DND-41 (cell line): ENCODE measurements at regions not wholly inside any gene's neighbourhood (a gene's known extent, or its start where the extent isn't known, plus 50 kb on each side); places are given as distances from the start of the nearest gene placed in this dataset.

Experiments used
- CTCF ChIP-seq: IDR thresholded peaks from 2 replicates; pipeline ENCODE4 v1.5.1; 2012; ENCODE audit warnings: borderline replicate concordance, low read length, moderate library complexity, mild to moderate bottlenecking; ENCODE audit not compliant: poor library complexity, severe bottlenecking; ENCODE audit errors: extremely low read depth
- EZH2 ChIP-seq: IDR thresholded peaks from 3 replicates; pipeline ENCODE4 v1.6.1; 2012; ENCODE audit warnings: borderline replicate concordance, low read depth, mild to moderate bottlenecking, moderate library complexity, low read length, inconsistent platforms; ENCODE audit not compliant: severe bottlenecking

- TF ChIP-seq CTCF (no peak), EZH2 (no peak)
Observed at GRCh38 chr18:27848336-27848735, 328.6 kb downstream of the CDH2 start.
